CD14-positive monocyte (primary cell): ENCODE measurements at regions not wholly inside any gene's neighbourhood (a gene's known extent, or its start where the extent isn't known, plus 50 kb on each side); places are given as distances from the start of the nearest gene placed in this dataset.

Experiments used
- DNase-seq, 3 donors: peaks; one replicate each; pipeline ENCODE4 v3.0.0-alpha.2; 2011 to 2022
- H2AFZ ChIP-seq: 2 replicates; pipeline ENCODE4 v1.6.0; 2012; ENCODE audit warnings: mild to moderate bottlenecking, low read depth, low read length, inconsistent platforms; ENCODE audit not compliant: insufficient read depth, poor library complexity, severe bottlenecking
- H3K27ac ChIP-seq, 2 donors: 1 replicate in 1 of 2; 2 replicates in 1 of 2; pipeline ENCODE4 v1.5.1; 2012 to 2013; ENCODE audit warnings: low read length in 2 of 2, control low read depth in 1 of 2, inconsistent platforms in 1 of 2, low read depth in 1 of 2, mild to moderate bottlenecking in 1 of 2
- H3K27me3 ChIP-seq, 2 donors: one replicate each; pipeline versions ENCODE4 v1.6.0 to v1.6.1; 2011 to 2013; ENCODE audit warnings: low read length in 2 of 2; ENCODE audit not compliant: control insufficient read depth in 2 of 2, insufficient read depth in 2 of 2
- H3K36me3 ChIP-seq, 2 donors: replicated peaks in 1 of 2; 1 replicate in 1 of 2; 2 replicates in 1 of 2; pipeline versions ENCODE4 v1.5.1 to v1.6.1; 2012 to 2013; ENCODE audit warnings: low read length in 2 of 2, control low read depth in 1 of 2, inconsistent platforms in 1 of 2, mild to moderate bottlenecking in 1 of 2; ENCODE audit not compliant: insufficient read depth in 2 of 2, control insufficient read depth in 1 of 2
- H3K4me1 ChIP-seq, 2 donors: 1 replicate in 1 of 2; 2 replicates in 1 of 2; pipeline versions ENCODE4 v1.5.1 to v1.6.1; 2012 to 2013; ENCODE audit warnings: low read length in 2 of 2, control low read depth in 1 of 2, inconsistent platforms in 1 of 2, mild to moderate bottlenecking in 1 of 2, moderate library complexity in 1 of 2; ENCODE audit not compliant: insufficient read depth in 2 of 2, control insufficient read depth in 1 of 2
- H3K4me2 ChIP-seq: replicated peaks from 2 replicates; pipeline ENCODE3; 2012; ENCODE audit warnings: low read length, moderate library complexity, mild to moderate bottlenecking; ENCODE audit not compliant: poor library complexity, severe bottlenecking; ENCODE audit errors: extremely low read depth
- H3K4me3 ChIP-seq, 3 experiments: fragments of 200-600 bp in 1 of 3; sonication (generic) in 1 of 3; replicated peaks in 1 of 3; 1 replicate in 2 of 3; 2 replicates in 1 of 3; pipeline ENCODE4 v1.5.1; 2011 to 2013; ENCODE audit warnings: low read length in 3 of 3, mild to moderate bottlenecking in 3 of 3, control low read depth in 2 of 3, low read depth in 2 of 3, inconsistent platforms in 1 of 3, moderate library complexity in 1 of 3
- H3K79me2 ChIP-seq: 2 replicates; pipeline ENCODE4 v1.6.0; 2012; ENCODE audit warnings: mild to moderate bottlenecking, control low read depth, inconsistent platforms, low read length, moderate library complexity; ENCODE audit not compliant: insufficient read depth
- H3K9ac ChIP-seq: 2 replicates; pipeline ENCODE4 v1.6.0; 2017; ENCODE audit warnings: low read length, mild to moderate bottlenecking; ENCODE audit not compliant: insufficient read depth, poor library complexity, severe bottlenecking
- H3K9me3 ChIP-seq, 2 donors: replicated peaks in 1 of 2; 1 replicate in 1 of 2; 2 replicates in 1 of 2; pipeline versions ENCODE4 v1.5.1 to v1.6.1; 2012 to 2013; ENCODE audit warnings: low read length in 2 of 2, control low read depth in 1 of 2; ENCODE audit not compliant: control insufficient read depth in 1 of 2, insufficient read depth in 1 of 2
- H4K20me1 ChIP-seq: 2 replicates; pipeline ENCODE4 v1.6.0; 2012; ENCODE audit warnings: mild to moderate bottlenecking, low read length, control low read depth, moderate library complexity; ENCODE audit not compliant: insufficient read depth
- H3K27ac Mint-ChIP-seq, 7 donors: one replicate each; pipeline ENCODE4 v1.8.0; 2020; ENCODE audit warnings: mild to moderate bottlenecking in 7 of 7, mixed read lengths in 7 of 7, moderate library complexity in 6 of 7, inconsistent platforms in 2 of 7
- H3K27me3 Mint-ChIP-seq, 3 donors: one replicate each; pipeline ENCODE4 v1.8.0; 2021 to 2022; ENCODE audit warnings: low read depth in 3 of 3, mild to moderate bottlenecking in 3 of 3, mixed read lengths in 3 of 3, moderate library complexity in 3 of 3, inconsistent platforms in 1 of 3
- H3K36me3 Mint-ChIP-seq, 2 donors: one replicate each; pipeline ENCODE4 v1.8.0; 2020; ENCODE audit warnings: mixed read lengths in 2 of 2, inconsistent platforms in 1 of 2, mild to moderate bottlenecking in 1 of 2
- H3K4me1 Mint-ChIP-seq: one replicate; pipeline ENCODE4 v1.8.0; 2020; ENCODE audit warnings: mild to moderate bottlenecking, mixed read lengths
- H3K4me3 Mint-ChIP-seq, 2 donors: one replicate each; pipeline ENCODE4 v1.8.0; 2020; ENCODE audit warnings: mild to moderate bottlenecking in 2 of 2, mixed read lengths in 2 of 2, moderate library complexity in 1 of 2
- H3K9me3 Mint-ChIP-seq, 7 donors: one replicate each; pipeline ENCODE4 v1.8.0; 2020 to 2022; ENCODE audit warnings: mixed read lengths in 7 of 7, mild to moderate bottlenecking in 6 of 7, moderate library complexity in 6 of 7, inconsistent platforms in 2 of 7
- CTCF ChIP-seq: fragments of 200-600 bp; IDR thresholded peaks from one replicate; pipeline ENCODE4 v1.8.0; 2022; ENCODE audit warnings: antibody characterized with exemption, mild to moderate bottlenecking
- WGBS: methylation state at CpG from one replicate; pipeline ENCODE4 v1.1.5; 2013; ENCODE audit warnings: missing lambda C conversion rate; ENCODE audit not compliant: insufficient coverage; 5-methylcytosine and 5-hydroxymethylcytosine counted together
- intact Hi-C, 2 donors: fragments of 100-400 bp; cut with micrococcal nuclease; formaldehyde crosslinking; loops; one replicate each; pipeline versions ENCODE4 v1.15.0 to v1.15.1; 2023

DNA sequence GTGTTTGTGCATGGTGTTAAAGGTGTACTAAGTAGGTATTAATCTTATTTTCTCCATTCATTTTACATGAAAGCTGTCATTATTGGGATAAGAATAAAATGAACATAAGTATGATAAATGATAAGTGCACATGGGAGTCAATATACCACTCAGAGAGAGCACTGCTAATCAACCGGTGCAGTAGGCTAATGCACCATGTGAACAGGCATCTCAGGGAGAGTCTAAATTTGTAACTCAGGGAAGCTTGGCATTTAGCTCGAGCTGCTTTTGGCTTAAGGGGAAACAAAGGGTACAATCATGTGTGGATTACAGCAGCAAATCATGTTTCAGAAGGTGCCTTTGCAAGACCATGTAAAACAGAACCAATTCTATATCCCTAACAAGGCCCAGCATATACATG lies 127.4 kb downstream of the MGST1 start:
- TF ChIP-seq CTCF = no peak
- Histone ChIP-seq H3K36me3 (no peaks in the 10 kb centered on the region), H3K9me3 (no peaks in the 10 kb centered on the region), H3K4me2 (no peak overlapping the region), H2AFZ (no peak overlapping the region), H3K27me3 (no peaks in the 10 kb centered on the region), H3K27ac (no peak overlapping the region), H3K9ac (no peak overlapping the region), H3K4me1 (no peaks in the 10 kb centered on the region), H3K79me2 (no peaks in the 10 kb centered on the region), H3K4me3 (no peak overlapping the region), H4K20me1 (no peaks in the 10 kb centered on the region)
- no peak for DNase-seq
- Mint-ChIP-seq H3K27me3 (no peaks in the 10 kb centered on the region), H3K4me3 (no peak overlapping the region), H3K4me1 (no peaks in the 10 kb centered on the region), H3K9me3 (peaks cover 0 to 5% (median 2%) of the 10 kb centered on the region in 7 donors), H3K27ac (no peak overlapping the region), H3K36me3 (no peaks in the 10 kb centered on the region)
- intact Hi-C loops = no loop called here
- no CpG with 5 or more reads among the region's 2 CpGs for WGBS

GRCh38 chr12:16475521-16475920 lies 128.1 kb downstream of the MGST1 start:
- Histone ChIP-seq H3K4me3 (no peak overlapping the region), H4K20me1 (no peaks in the 10 kb centered on the region), H3K79me2 (no peaks in the 10 kb centered on the region), H2AFZ (no peak overlapping the region), H3K27ac (no peak overlapping the region), H3K4me1 (no peaks in the 10 kb centered on the region), H3K27me3 (no peaks in the 10 kb centered on the region), H3K9ac (no peak overlapping the region), H3K9me3 (no peaks in the 10 kb centered on the region), H3K36me3 (no peaks in the 10 kb centered on the region), H3K4me2 (no peak overlapping the region)
- WGBS = no CpG with 5 or more reads among the region's 1 CpG
- Mint-ChIP-seq H3K27me3 (no peaks in the 10 kb centered on the region), H3K27ac (no peak overlapping the region), H3K9me3 (peaks cover 0 to 6% (median 2%) of the 10 kb centered on the region in 7 donors), H3K4me3 (no peak overlapping the region), H3K36me3 (no peaks in the 10 kb centered on the region), H3K4me1 (no peaks in the 10 kb centered on the region)
- intact Hi-C loops = no loop called here
- DNase-seq = no peak
- no peak for TF ChIP-seq CTCF
